Aorta (tissue), 5 donors: ENCODE measurements at regions not wholly inside any gene's neighbourhood (a gene's known extent, or its start where the extent isn't known, plus 50 kb on each side); places are given as distances from the start of the nearest gene placed in this dataset.

ENCODE experiments used
- ATAC-seq: fragments of 200-7000 bp; cut with Tn5 transposase; one replicate; pipeline ENCODE4 v1.9.1; 2022; ENCODE audit warnings: moderate library complexity; ENCODE audit not compliant: low FRiP score
- DNase-seq, 2 donors: peaks; one replicate each; pipeline ENCODE4 v3.0.0-alpha.2; 2020
- H3K27ac ChIP-seq, 2 donors: one replicate each; pipeline ENCODE4 v1.5.1; 2013; ENCODE audit warnings: low read length in 2 of 2, mild to moderate bottlenecking in 2 of 2, moderate library complexity in 2 of 2, control low read depth in 1 of 2, inconsistent platforms in 1 of 2, low read depth in 1 of 2
- H3K27me3 ChIP-seq, 2 donors: one replicate each; pipeline ENCODE4 v1.6.1; 2013; ENCODE audit warnings: control low read depth in 1 of 2, low read length in 1 of 2, mild to moderate bottlenecking in 1 of 2, moderate library complexity in 1 of 2; ENCODE audit not compliant: insufficient read depth in 2 of 2, control insufficient read depth in 1 of 2
- H3K36me3 ChIP-seq, 2 donors: one replicate each; pipeline ENCODE4 v1.6.1; 2013; ENCODE audit warnings: control low read depth in 1 of 2, low read length in 1 of 2, mild to moderate bottlenecking in 1 of 2; ENCODE audit not compliant: insufficient read depth in 2 of 2, control insufficient read depth in 1 of 2
- H3K4me1 ChIP-seq, 2 donors: one replicate each; pipeline ENCODE4 v1.6.1; 2013; ENCODE audit warnings: low read length in 2 of 2, control low read depth in 1 of 2, mild to moderate bottlenecking in 1 of 2, moderate library complexity in 1 of 2; ENCODE audit not compliant: insufficient read depth in 2 of 2, control insufficient read depth in 1 of 2
- H3K4me3 ChIP-seq, 2 donors: one replicate each; pipeline ENCODE4 v1.5.1; 2013; ENCODE audit warnings: low read length in 2 of 2, control low read depth in 1 of 2, mild to moderate bottlenecking in 1 of 2
- H3K9me3 ChIP-seq: one replicate; pipeline ENCODE4 v1.6.1; 2013; ENCODE audit warnings: mild to moderate bottlenecking, low read length; ENCODE audit not compliant: control insufficient read depth
- WGBS, 2 donors: extraction: QIAGEN DNeasy Blood & Tissue Kit; methylation state at CpG; one replicate each; pipeline ENCODE4 v1.1.7; 2013; 5-methylcytosine and 5-hydroxymethylcytosine counted together
- intact Hi-C, 2 donors: fragments of 100-400 bp; cut with DNase I; formaldehyde crosslinking; loops; one replicate each; pipeline versions ENCODE4 v1.14.2 to v1.15.0; 2022
- donor health status: healthy with polysubstance abuse.
- donor health status: Bipolar disorder and iron deficiency.
- donor health status: DM: no; HTN: no; CAD: no.
- donor health status: DM: no; HTN: no; CAD: no.
- donor health status: DM: yes; HTN: yes; CAD: no.

GRCh38 chr10:93186653-93187052 lies 113.0 kb downstream of the CYP26A1 start:
- no peaks in the 10 kb centered on the region for H3K27me3 ChIP-seq
- ATAC-seq (no peak), DNase-seq (no peak)
- H3K4me1 ChIP-seq: no peaks in the 10 kb centered on the region
- WGBS, 2 donors: 78 to 83% methylated on average over 2 of the region's 2 CpGs
- intact Hi-C loops: no loop called here
- H3K36me3 ChIP-seq: no peaks in the 10 kb centered on the region
- no peaks in the 10 kb centered on the region for H3K9me3 ChIP-seq
- H3K4me3 ChIP-seq: no peak overlapping the region
- H3K27ac ChIP-seq: no peak overlapping the region

- Histone ChIP-seq H3K9me3 (no peaks in the 10 kb centered on the region), H3K27ac (no peak overlapping the region), H3K36me3 (no peaks in the 10 kb centered on the region), H3K4me1 (peaks cover 2% of the 10 kb centered on the region in 2 donors), H3K4me3 (no peak overlapping the region), H3K27me3 (no peaks in the 10 kb centered on the region)
- intact Hi-C loops: no loop called here
- WGBS, 2 donors: 9 to 11% methylated on average over 3 of the region's 3 CpGs
- ATAC-seq: no peak
- no peak for DNase-seq
These were observed 116.3 kb downstream of the CYP26A1 start for GRCh38 chr10:93189944-93190343.

GRCh38 chr10:93190372-93190771 lies 116.7 kb downstream of the CYP26A1 start:
- H3K9me3 ChIP-seq: no peaks in the 10 kb centered on the region
- H3K4me3 ChIP-seq: no peak overlapping the region
- 33 to 38% methylated on average over 3 of the region's 3 CpGs for WGBS, 2 donors
- no peaks in the 10 kb centered on the region for H3K36me3 ChIP-seq
- ATAC-seq: no peak
- no peak for DNase-seq
- peaks cover 2% of the 10 kb centered on the region in 2 donors for H3K4me1 ChIP-seq
- no peak overlapping the region for H3K27ac ChIP-seq
- intact Hi-C loops: no loop called here
- H3K27me3 ChIP-seq: no peaks in the 10 kb centered on the region

- H3K27me3 ChIP-seq: no peaks in the 10 kb centered on the region
- no peak for ATAC-seq
- no peaks in the 10 kb centered on the region for H3K9me3 ChIP-seq
- H3K36me3 ChIP-seq: no peaks in the 10 kb centered on the region
- H3K27ac ChIP-seq: no peak overlapping the region
- peaks cover 2% of the 10 kb centered on the region in 2 donors for H3K4me1 ChIP-seq
- intact Hi-C loops: no loop called here
- no peak for DNase-seq
- 10 to 12% methylated on average over 6 of the region's 6 CpGs for WGBS, 2 donors
- no peak overlapping the region for H3K4me3 ChIP-seq
These were observed 120.2 kb downstream of the CYP26A1 start for GRCh38 chr10:93193906-93194305.

GRCh38 chr10:93198401-93199131 lies 124.9 kb downstream of the CYP26A1 start:
- intact Hi-C loops: no loop called here
- no peaks in the 10 kb centered on the region for H3K36me3 ChIP-seq
- WGBS, 2 donors: 20 to 26% methylated on average over 9 of the region's 9 CpGs
- H3K4me3 ChIP-seq: peak overlapping the region; percentile 45 to 47
- H3K27ac ChIP-seq: no peak overlapping the region
- DNase-seq (peak in 1 of 2 donors; percentile 52), ATAC-seq (peak; percentile 54)
- peaks cover 0 to 2% of the 10 kb centered on the region in 2 donors for H3K4me1 ChIP-seq
- no peaks in the 10 kb centered on the region for H3K27me3 ChIP-seq
- H3K9me3 ChIP-seq: no peaks in the 10 kb centered on the region

GRCh38 chr10:93199191-93199751 lies 125.6 kb downstream of the CYP26A1 start:
- WGBS, 2 donors: 5 to 6% methylated on average over 11 of the region's 11 CpGs
- Histone ChIP-seq H3K27ac (no peak overlapping the region), H3K4me1 (no peaks in the 10 kb centered on the region), H3K36me3 (no peaks in the 10 kb centered on the region), H3K4me3 (peak overlapping the region; percentile 45 to 47), H3K27me3 (no peaks in the 10 kb centered on the region), H3K9me3 (no peaks in the 10 kb centered on the region)
- DNase-seq (peak in 1 of 2 donors; percentile 90), ATAC-seq (peak; percentile 69)
- intact Hi-C loops: no loop called here

GRCh38 chr10:93204494-93205485 lies 131.1 kb downstream of the CYP26A1 start:
- ATAC-seq (no peak), DNase-seq (no peak)
- Histone ChIP-seq H3K9me3 (no peaks in the 10 kb centered on the region), H3K4me1 (no peaks in the 10 kb centered on the region), H3K27ac (no peak overlapping the region), H3K36me3 (no peaks in the 10 kb centered on the region), H3K27me3 (no peaks in the 10 kb centered on the region), H3K4me3 (no peak overlapping the region)
- WGBS, 2 donors: 84 to 85% methylated on average over 12 of the region's 12 CpGs
- intact Hi-C loops: no loop called here

- 92 to 96% methylated on average over 7 of the region's 7 CpGs for WGBS, 2 donors
- intact Hi-C loops: no loop called here
- Histone ChIP-seq H3K27ac (no peak overlapping the region), H3K36me3 (no peaks in the 10 kb centered on the region), H3K9me3 (no peaks in the 10 kb centered on the region), H3K4me1 (no peaks in the 10 kb centered on the region), H3K27me3 (no peaks in the 10 kb centered on the region), H3K4me3 (no peak overlapping the region)
- ATAC-seq (peak; percentile 55), DNase-seq (no peak)
These were observed 133.0 kb downstream of the CYP26A1 start for GRCh38 chr10:93206652-93207051.
